ENCODE measurements at regions not wholly inside any gene's neighbourhood (a gene's known extent, or its start where the extent isn't known, plus 50 kb on each side); places are given as distances from the start of the nearest gene placed in this dataset.
A peak's percentile ranks its signal among the peaks of the same experiment; 100 is the strongest.
"Not testable (repeated sequence)": the region's sequence is repeated elsewhere in the genome, so short reads cannot be mapped to it uniquely, and the experiment has no call there.

DNA sequence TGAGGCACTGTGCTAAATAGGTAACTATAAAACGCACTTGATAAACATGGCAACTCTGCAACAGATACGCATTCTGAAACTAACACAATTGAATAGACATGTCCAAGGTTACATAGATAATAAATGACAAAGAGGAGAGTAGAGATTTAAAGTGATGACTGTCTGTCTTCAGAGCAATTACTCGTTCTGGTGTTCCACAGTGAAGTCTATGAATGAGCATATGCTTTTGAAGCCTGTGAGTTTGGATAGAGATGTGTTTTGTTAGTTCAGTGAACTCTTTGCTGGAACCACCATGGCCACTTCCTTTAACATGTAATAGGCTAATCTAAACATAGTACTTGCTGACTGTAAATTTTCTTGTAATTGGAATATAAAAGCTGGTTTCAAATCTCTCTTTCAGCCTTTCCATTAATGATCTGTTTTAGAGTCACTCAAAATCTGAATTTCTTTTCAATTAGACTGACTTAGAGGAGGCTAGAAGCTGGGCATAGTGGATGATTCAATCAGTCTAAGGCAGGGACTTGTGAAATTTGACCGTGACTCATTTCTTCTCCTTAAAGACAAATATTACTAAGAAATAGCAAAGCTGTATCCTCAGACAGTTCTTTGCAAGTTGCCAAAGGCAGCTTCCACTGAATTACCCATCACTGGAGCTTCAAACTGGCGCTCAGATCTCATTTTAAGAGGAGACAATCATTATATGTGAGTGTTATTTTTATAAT lies 1130.1 kb upstream of the CELF4 start:
- DNase-seq (ENCODE audit: low read depth in 4 of 4, low spot score in 3 of 4), result no peak

DNA sequence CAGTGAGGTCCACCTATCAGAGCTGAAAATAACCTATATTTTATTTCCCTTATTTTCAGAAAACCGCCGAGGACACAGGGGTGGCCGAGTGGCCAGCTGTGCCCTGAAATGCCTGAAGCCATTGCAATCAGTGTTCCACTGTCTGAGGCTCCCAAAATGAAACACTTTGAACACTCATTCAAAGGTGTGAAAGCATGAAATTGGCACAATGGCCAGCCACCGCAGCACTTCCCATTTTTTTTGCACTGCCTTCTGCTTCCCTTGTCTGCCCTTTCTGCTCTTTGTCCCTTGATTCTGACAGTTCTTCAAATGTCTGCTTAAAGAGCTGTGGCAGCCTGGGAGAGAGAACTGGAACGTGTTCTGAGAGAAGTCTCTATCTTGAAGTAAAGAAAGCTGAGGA lies 1127.5 kb upstream of the CELF4 start:
- no peak for DNase-seq (ENCODE audit: low read depth in 4 of 4, low spot score in 3 of 4)

DNA sequence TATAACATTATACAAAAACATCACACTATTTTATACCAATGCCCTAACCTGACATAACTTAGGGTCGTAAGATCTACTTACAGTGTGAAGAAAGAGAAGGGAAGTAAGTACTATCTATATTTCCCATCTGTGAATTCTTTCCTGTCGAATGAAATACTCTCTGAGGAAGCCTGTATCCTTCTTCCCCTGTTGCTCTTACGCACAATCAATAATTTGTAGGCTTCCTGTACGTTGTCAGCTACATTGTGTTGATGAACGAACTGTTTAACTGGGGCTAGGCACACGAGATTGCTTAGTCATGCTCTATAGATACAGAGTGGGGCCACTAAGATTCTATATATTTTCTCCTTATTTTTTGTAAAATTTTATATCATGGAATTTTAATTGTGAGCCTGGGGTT lies 1125.0 kb upstream of the CELF4 start:
- no peak for DNase-seq (ENCODE audit: low read depth in 4 of 4, low spot score in 3 of 4)

DNA sequence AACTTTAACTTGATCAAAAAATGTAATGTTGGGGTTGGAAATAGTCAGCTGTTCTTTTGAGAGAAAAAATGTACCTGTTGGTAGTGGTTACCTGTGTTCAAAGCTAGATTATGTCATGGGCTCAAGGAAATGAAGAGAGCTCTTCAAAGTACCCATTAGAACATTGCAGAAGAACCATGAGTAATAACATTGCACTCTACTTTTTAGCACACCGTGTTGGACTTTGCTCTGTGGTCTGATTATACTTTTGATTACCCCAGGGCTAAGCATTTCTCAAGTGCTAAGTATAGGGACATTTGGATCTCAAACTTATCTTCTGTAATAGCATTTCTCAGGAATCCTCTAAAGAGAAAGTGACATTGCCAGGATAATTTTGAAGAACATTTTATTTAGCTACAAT lies 1122.8 kb upstream of the CELF4 start:
- DNase-seq (ENCODE audit: low read depth in 4 of 4, low spot score in 3 of 4), result no peak

DNA sequence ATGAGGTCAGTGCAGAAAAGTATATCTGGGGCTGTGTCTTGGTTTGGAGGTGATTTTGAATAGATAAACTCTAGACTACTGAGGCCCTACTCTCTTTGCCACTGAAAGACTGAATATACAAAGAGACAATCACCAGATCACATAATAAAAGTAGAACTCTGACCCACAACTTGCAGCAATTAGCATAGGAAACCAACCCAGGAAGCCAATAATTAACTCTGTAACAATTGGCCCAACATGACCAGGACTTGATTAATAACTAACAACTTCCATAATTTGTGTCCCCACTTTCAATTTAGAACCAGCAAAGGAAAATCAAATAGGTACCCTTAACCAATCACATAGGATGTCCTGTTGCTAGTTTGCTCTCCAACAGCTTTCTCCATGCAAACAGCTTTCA lies 1104.9 kb upstream of the CELF4 start:
- DNase-seq (ENCODE audit: low read depth in 4 of 4, low spot score in 3 of 4), result no peak

DNA sequence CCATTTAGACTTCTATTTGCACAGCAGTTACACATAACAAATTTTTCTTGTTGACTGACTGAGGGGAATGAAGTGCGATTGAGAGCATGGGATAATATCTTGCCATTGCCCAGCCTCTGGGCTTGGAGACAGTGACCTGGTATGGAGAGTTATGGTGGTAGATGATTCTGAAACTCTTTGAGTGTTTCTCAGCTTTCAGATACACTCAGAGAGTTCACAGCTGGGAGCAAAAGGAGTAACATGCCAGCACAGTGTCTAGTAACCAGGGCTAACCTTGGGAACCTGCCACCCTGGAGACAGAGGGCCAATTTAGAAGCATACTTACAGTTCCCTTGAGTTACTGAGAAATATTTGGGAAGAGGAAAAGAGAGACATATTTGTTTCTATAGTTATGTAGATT lies 1099.3 kb upstream of the CELF4 start:
- DNase-seq (ENCODE audit: low read depth in 4 of 4, low spot score in 3 of 4), result no peak

DNA sequence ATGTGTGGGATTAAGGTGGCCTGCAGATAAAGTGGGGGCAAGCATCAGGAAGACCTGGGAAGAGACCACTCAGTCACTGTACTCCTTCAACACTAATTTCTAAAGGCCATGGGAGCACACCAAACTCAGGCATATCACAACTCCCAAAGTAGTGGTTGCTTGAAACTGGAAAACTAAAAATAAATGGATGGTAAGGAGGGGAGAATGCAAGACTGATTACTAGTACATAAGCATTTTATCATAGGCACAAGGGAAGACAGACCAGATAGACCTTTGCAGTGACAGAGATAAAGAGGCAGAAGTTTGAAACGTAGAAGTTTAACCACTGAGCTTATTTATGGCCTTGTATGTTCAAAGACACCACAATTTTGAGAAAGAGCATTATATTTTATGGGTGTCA lies 1098.1 kb upstream of the CELF4 start:
- no peak for DNase-seq (ENCODE audit: low read depth in 4 of 4, low spot score in 3 of 4)

DNA sequence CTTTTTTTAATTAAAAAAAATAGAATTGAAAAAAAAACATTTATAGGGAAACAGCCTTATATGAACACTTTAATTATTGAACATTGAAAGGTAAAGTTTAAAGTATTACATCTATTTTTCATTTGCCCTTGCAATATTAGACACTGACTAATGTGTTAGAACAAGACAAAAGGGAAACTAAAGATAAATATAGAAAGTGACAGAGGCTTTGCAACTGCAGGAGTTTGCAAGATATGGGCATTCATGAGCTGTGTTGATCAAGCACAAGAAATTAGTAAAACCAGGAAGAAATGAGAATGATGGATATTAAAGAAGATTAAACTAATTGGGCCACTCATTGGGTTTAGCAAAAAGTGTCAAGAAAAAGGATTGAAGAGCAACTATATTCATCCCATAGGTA lies 1097.7 kb upstream of the CELF4 start:
- no peak for DNase-seq (ENCODE audit: low read depth in 4 of 4, low spot score in 3 of 4)

DNA sequence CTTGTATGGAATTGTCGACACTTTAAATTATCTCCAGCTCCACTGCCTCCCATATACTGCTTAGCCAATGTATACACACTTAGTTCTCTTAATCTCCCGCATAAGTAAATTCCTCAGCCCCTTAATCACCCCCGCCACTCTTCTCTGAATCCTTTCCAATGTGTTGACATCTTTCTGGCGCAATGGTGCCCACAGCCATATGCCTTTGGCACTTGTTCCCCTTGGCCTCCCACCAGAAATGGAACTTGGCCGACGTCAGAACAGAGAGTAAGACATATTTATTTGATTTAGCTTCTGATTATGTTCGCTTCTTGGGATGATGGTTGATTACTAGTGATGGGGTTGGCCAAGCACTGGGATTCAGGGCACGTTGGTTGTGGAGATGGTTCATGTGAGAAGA lies 1089.3 kb upstream of the CELF4 start:
- DNase-seq (ENCODE audit: low read depth in 4 of 4, low spot score in 3 of 4), result no peak

DNA sequence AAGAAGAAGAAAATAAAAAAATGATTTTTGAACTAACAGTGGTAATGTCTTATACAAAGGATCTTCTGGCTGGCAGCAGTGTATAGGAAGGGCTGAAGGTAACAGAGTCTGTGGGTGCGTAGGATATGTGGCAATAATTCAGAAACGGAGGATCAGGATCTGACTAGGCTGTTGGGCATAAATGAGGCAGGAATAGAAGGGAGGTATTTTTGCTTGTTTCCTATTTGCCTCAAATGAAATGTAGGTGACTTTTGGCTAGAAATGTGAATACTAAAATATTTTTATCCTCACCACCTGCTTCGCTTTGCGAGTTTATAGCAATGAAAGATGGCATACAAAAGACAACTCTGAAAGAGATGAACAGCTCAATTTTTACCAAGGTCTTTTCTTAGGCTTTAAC lies 1086.1 kb upstream of the CELF4 start:
- no peak for DNase-seq (ENCODE audit: low read depth in 4 of 4, low spot score in 3 of 4)

DNA sequence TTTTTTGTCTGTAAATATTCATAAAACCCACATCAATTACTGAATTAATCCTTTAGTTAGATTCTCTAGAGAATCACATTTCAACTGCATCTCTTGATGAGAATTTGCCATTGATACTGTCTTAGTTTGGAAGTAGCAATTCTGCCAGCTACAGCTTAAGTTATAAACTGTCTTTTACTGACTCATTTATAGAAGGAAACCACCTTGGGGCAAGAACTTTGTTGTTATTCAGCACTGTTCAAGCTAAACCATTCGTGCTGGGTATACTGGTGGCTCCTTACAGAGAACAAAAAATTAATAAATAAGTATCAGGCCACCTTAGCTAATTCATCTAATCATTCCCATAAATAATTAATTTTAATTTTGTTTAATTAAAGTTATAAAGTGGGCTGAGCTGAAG lies 1082.6 kb upstream of the CELF4 start:
- no peak for DNase-seq (ENCODE audit: low read depth in 4 of 4, low spot score in 3 of 4)

DNA sequence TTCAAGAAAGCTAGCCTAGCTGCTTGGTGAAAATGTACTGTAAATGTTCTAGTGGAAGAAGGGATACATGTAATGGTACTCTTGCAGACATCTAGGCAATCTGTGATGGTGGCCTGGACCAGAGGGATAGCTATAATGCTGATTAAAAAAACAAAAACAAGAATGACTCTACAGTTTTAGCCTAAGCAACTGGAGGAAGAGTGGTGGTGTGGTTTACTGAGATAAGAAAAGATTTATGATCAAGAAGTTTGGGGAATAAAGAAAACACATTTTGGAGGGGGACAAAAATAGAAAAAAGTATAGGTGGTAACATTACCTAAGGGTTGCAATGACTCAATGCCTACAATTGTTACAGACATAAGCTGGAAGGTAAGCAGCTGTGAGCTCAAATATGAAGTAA lies 1080.7 kb upstream of the CELF4 start:
- no peak for DNase-seq (ENCODE audit: low read depth in 4 of 4, low spot score in 3 of 4)

DNA sequence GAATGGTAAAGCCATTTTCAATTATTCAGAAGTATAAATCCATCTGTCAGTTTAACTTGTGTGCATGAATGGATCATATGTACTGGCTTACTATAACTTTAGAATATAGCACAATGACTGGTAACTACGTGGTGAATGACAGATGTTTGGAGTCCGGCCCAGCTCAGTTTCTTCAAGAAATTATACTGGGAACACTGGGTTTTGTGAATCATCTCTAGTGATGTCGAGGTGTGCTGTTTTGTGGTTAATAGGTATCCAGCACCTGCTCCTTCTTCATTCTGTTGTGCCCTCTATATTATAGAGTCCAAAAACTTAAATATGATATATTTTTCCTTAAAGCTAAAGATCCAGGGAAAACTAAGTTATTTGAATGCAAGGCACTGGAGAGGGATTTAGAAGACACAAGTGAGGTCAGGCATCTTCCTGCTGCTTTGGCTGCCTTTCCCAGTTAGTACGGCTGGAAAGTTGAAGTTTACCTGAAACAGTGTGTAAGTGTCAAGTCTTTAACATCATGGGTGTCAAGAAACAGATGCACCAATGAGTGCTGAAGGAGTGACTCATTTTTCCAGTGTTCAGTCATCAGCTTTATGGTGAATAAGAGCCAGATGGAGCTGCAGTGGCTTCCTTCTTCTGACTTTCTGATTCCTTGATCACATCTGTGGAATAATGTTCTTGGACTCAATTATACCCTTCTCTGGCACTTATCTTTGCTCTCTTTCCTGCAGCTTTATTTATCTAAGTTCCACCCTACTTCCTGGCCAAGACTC lies 1079.5 kb upstream of the CELF4 start:
- DNase-seq (ENCODE audit: low read depth in 4 of 4, low spot score in 3 of 4), result no peak

DNA sequence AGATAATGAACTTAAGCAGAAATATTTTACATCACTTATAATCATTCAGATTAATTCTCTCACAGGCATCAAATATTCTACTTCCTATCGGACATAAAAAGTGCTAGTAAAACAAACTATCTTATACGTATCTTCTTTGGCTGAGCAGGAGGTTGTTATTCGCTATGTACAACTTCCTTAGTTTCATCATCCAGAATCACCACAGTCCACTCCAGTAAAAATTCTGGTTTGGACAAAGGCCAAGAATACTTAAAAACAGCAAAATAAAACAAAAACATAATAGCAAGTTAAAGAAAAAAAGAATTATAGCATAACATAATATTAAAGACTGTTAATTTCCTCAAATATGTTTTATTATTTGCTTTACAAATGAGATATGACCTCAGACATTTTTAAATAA lies 1077.1 kb upstream of the CELF4 start:
- no peak for DNase-seq (ENCODE audit: low read depth in 4 of 4, low spot score in 3 of 4)

DNA sequence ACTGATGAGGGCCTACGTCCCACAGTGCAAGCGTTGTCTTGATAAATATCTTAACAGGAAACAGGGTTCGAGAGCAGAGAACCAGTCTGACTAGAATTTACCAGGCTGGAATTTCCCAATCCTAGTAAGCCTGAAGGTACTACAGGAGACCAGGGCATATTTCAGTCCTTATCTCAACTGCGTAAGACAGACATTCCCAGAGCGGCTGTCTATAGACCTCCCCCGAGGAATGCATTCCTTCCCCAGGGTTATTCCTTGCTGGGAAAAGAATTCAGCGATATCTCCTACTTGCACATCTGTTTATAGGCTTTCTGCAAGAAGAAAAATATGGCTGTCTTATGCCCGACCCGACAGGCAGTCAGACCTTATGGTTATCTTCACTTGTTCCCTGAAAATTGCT lies 1074.1 kb upstream of the CELF4 start:
- DNase-seq (ENCODE audit: low read depth in 4 of 4, low spot score in 3 of 4), result not testable (repeated sequence)

DNA sequence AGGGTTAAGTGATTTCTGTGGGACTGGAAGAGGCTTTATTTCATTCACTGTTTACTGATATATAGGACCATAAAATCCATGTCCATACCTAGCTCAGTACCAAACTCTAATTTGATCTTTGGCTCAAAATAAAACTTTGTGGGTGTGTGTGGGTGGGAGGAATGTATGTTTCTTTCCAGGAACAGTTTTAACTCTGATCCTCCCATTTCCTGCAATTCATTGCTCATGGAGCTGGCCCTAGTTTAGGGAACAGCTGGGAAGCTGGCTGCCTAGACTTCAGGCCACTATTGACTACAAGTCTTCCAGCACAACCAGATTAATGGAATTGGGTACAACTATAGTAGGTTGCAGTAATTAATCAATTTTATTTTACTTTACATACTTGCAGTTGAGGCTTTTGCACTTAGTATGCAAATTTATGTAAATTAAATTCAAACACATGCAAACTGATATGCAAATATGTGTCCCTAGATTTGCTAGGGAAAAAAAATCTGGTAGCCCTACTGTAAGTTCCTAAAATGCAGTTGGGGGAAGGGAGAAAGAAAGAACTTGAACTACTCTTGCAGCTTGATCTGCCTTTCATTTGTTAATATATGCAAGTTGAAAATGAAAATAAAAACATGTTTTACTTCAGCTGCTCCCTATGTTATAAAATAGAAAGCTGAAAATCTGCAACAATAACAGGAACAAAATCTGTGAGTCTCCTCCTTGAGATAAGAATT lies 1070.3 kb upstream of the CELF4 start:
- peak in 3 of 4 donors; percentile 7 to 25 (median 12) for DNase-seq (ENCODE audit: low read depth in 4 of 4, low spot score in 3 of 4)

DNA sequence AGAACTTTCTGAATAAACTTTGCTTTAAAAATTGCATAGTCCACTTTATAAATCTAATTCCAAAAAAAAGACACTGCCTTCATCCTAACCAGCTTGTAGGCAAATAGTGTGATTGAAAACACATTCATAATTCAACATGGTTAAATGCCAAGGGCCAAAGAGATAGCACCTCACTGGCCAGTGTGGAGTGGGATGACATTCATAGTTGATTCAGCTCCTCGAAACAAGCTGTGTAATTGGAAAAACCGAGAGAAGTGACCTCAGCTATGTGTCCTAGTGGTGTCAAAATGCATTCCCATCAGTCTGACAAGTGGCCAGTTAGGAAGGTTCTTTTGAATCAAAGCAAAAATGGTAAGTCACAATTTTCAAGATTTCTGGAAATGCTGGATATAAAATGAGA lies 1068.5 kb upstream of the CELF4 start:
- no peak for DNase-seq (ENCODE audit: low read depth in 4 of 4, low spot score in 3 of 4)

DNA sequence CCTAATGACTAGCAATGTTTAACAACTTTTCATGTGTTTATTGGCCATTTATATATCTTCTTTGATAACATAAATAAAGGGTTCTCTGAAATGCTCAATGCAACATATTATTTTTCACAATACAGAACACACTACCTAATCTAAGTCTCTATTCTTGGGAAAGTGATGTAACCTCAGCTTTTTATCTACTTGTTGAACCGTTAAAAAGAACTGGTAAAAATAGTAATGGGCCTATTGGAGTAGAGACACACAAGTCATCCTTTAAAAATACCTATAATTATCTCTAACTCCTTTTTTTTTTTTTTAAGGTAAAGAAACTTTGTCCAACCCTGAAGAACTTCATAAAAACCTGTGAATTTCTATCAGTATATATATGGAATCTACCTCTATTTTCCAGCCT lies 1067.7 kb upstream of the CELF4 start:
- no peak for DNase-seq (ENCODE audit: low read depth in 4 of 4, low spot score in 3 of 4)

DNA sequence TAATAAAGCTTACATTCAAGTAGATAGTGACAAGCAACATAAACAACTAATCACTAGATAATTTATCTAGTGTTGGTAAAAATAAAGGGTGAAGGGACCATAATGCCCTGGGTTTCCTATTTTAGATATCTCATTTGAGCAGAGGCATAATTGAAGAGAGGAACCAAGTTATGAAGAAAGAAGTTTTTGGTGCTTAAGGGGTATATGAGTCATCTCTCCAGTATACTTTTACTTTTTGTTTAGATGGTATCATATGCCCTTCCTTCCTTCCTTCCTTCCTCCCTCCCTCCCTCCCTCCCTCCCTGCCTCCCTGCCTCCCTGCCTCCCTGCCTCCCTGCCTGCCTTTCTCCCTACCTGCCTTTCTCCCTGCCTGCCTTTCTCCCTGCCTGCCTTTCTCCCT lies 1053.5 kb upstream of the CELF4 start:
- DNase-seq (ENCODE audit: low read depth in 4 of 4, low spot score in 3 of 4), result no peak

DNA sequence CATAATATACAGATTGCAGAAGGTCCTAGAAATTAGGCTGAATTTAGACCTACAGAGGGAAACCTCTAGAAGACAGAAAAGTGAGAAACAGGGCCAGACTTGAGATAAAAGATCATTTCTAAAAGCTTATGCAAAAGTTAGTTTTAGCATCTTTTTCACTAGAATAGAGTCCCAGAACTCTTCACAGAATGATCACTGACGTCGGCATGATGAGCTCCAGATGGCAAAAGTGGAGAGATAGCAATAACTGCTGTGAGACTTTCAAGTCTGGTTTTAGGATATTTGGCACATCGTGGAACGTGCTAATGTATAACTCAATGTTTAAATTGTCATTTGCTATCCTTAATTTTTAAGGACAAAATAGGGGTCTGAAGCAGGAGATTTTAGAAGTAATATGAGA lies 1050.7 kb upstream of the CELF4 start:
- DNase-seq (ENCODE audit: low read depth in 4 of 4, low spot score in 3 of 4), result no peak

DNA sequence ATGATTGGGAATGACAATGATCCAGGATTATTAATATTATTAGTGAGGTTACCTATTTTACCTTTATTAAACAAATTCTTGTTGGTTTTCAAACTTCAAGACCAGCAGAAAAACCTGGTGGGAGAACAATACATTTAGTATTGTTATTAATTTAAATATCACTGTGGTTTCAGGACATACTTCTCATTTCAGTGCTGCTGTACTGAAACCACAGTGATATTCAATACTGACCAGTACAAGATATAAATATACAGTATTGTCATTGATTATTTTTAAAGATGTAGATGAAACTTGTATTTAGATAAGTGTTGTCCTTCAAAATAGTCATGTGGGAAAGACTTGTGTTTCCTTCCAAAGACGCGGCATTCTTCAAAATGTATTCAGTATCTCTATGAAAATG lies 1047.3 kb upstream of the CELF4 start:
- DNase-seq (ENCODE audit: low read depth in 4 of 4, low spot score in 3 of 4), result no peak

Data from right renal pelvis (tissue), 4 donors.